C4-2B (cell line): ENCODE measurements at regions not wholly inside any gene's neighbourhood (a gene's known extent, or its start where the extent isn't known, plus 50 kb on each side); places are given as distances from the start of the nearest gene placed in this dataset.

Source experiments
- H3K27ac ChIP-seq: fragments of 450-650 bp; 2 replicates; pipeline ENCODE4 v1.5.1; 2017
- CTCF ChIP-seq: fragments of 450-650 bp; conservative IDR thresholded peaks from 2 replicates; pipeline ENCODE4 v1.5.1; 2017; ENCODE audit warnings: mild to moderate bottlenecking
- ZFX ChIP-seq: fragments of 450-650 bp; IDR thresholded peaks from 2 replicates; pipeline ENCODE4 v1.6.1; 2017

GRCh38 chr5:159422361-159422760 is 92.1 kb upstream of the IL12B start:
- no peak overlapping the region for H3K27ac ChIP-seq
- TF ChIP-seq ZFX (no peak), CTCF (no peak)

DNA sequence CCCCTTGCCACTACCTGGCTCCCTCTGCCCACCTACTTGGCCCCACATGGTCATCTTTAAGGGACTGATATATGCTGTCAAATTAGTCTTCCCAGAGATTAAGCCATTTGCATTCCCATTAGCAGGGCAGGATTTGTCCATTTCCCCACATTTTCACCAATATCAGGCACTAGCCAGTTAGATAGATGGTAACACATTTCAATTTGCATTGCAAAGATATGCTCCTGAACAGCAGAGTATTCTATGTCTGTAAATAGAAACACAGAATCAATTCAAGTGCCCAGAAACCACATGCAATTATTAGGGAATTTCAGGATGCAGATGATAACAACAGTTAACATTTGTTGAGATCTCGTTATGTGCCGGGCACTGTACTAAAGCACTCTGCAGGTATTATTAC is 92.6 kb upstream of the IL12B start:
- H3K27ac ChIP-seq = no peak overlapping the region
- TF ChIP-seq ZFX (no peak), CTCF (no peak)

DNA sequence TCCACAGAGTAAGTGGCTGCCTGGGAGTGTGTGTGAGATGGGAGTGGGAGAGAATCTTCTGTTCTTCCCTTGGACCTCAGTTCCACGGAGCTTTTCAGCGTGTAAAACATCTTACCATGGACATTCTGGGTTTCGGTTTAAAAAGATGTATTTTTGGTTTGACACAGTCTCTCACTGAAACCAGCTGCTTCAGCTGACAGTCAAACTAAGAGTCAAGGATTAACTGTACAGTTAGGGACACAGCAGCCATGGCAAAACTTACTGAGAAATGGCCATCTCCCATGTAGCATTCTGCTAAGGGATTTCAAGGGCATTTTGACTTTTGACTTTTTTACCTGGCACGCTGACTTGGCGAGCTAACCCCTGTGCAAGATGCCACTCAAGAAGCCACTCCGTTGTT is 93.8 kb upstream of the IL12B start:
- TF ChIP-seq ZFX = no peak
- TF ChIP-seq CTCF = no peak
- no peak overlapping the region for H3K27ac ChIP-seq

- H3K27ac ChIP-seq = no peak overlapping the region
- TF ChIP-seq ZFX (no peak), CTCF (no peak)
Measured at GRCh38 chr5:159426694-159427093, 96.4 kb upstream of the IL12B start.

- no peak for TF ChIP-seq CTCF
- TF ChIP-seq ZFX = no peak
- H3K27ac ChIP-seq = no peak overlapping the region
Measured at GRCh38 chr5:159427180-159428012, 97.1 kb upstream of the IL12B start.

DNA sequence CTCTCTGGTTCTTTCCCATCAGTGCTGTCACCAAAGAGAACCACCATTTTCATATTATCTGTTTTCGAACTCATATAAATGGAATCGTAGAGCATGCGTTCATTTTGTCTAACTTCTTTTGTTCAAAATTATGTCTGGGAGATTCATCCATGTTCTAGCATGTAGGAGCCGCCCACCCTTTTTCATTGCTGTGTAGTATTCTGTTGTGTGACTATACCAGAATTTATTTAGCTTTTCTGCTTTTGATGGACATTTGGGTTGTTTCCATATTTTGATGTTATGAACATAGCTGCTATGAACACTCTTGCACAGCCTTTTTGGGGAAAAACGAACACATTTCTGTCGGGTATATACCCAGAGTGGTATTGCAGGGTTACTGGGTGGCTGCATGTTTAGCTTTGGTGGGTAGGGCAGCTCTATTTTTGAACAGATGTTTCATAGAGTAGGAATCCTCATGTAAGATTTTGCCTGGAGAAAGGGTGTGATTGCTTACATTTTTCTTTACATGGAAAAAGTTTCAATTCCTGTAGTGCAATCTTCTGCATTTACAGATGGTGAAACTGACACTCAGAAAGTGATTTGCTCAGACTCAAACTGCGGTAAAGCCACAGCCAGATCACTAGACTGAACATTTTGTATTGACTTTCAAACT is 100.2 kb upstream of the IL12B start:
- H3K27ac ChIP-seq = no peak overlapping the region
- no peak for TF ChIP-seq ZFX
- TF ChIP-seq CTCF = no peak

DNA sequence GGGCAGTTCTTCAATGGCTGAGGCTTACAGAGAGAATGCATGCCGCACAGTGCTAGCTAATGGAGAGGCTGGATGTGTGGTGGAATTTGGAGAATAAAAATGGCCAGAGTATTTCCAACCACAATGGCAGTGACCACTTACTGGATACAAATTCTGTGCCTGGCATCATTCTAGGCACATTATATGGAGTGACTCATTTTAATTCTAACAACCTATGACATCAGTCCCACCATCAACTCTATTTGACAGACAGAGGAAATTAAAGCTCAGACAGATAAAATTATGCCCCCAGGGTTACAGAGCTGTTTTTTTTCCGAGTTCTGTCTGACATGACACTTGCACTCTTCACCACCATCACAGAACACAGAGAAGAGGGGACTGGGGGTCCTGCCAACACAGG is 105.6 kb upstream of the IL12B start:
- TF ChIP-seq ZFX = no peak
- no peak for TF ChIP-seq CTCF
- H3K27ac ChIP-seq = no peak overlapping the region
